Activated B cell treated with CpG ODN at 0.5 μM for 24 hours (primary cell): ENCODE measurements at regions not wholly inside any gene's neighbourhood (a gene's known extent, or its start where the extent isn't known, plus 50 kb on each side); places are given as distances from the start of the nearest gene placed in this dataset.

Experiments
- ATAC-seq: fragments of 200-7000 bp; cut with Tn5 transposase; one replicate; pipeline ENCODE4 v1.10.0; 2021; ENCODE audit warnings: low read depth, mild to moderate bottlenecking, moderate library complexity
- CTCF ChIA-PET: fragments of 350-600 bp; sonication (Branson Sonifier 250); formaldehyde crosslinking; loops from one replicate; lab custom pipeline; 2021; ENCODE audit warnings: antibody characterized with exemption; lab: Charles Lee
- POLR2A ChIA-PET: fragments of 350-600 bp; sonication (Branson Sonifier 250); formaldehyde crosslinking; loops from one replicate; lab custom pipeline; 2021; ENCODE audit warnings: antibody characterized with exemption; lab: Charles Lee
- DNase-seq: peaks from one replicate; pipeline ENCODE4 v3.0.0; 2022
- H3K27ac Mint-ChIP-seq: one replicate; pipeline ENCODE4 v1.8.0; 2020; ENCODE audit warnings: mixed read lengths
- H3K27me3 Mint-ChIP-seq: one replicate; pipeline ENCODE4 v1.8.0; 2021; ENCODE audit warnings: mixed read lengths
- H3K36me3 Mint-ChIP-seq: one replicate; pipeline ENCODE4 v1.8.0; 2021; ENCODE audit warnings: low read depth, mixed read lengths
- H3K4me1 Mint-ChIP-seq: one replicate; pipeline ENCODE4 v1.8.0; 2021; ENCODE audit warnings: mixed read lengths
- H3K4me3 Mint-ChIP-seq: one replicate; pipeline ENCODE4 v1.8.0; 2020; ENCODE audit warnings: mild to moderate bottlenecking, mixed read lengths
- H3K9me3 Mint-ChIP-seq: one replicate; pipeline ENCODE4 v1.8.0; 2020; ENCODE audit warnings: mixed read lengths
- CTCF ChIP-seq: fragments of 200-600 bp; IDR thresholded peaks from one replicate; pipeline ENCODE4 v1.8.0; 2022; ENCODE audit warnings: antibody characterized with exemption, mild to moderate bottlenecking
- intact Hi-C: fragments of 100-400 bp; cut with micrococcal nuclease; formaldehyde crosslinking; loops from one replicate; pipeline ENCODE4 v1.15.1; 2024

DNA sequence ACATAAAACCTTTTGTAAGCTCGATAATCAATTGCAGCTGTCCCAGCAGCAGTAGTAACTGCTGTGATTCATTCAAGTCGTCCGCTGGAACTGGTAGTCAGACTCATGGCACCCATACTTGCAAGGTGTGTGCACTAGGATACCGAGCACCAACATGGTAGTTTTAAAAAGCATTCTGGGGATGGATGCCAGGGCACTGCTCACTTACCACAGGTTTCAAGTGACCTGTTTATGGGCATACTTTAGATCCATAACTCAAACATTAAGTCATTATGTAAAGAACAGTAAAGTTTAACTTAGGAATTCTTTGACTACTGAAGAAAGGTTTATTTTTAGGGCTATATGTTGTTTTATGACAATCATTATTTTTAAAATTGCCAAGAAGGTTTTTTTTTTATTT, 2277.6 kb downstream of the MAT2B start:
- no peaks in the 10 kb centered on the region for H3K4me1 Mint-ChIP-seq
- H3K36me3 Mint-ChIP-seq: no peaks in the 10 kb centered on the region
- TF ChIP-seq CTCF: no peak
- H3K4me3 Mint-ChIP-seq: no peak overlapping the region
- CTCF ChIA-PET: no interaction called here
- no peak for DNase-seq
- H3K9me3 Mint-ChIP-seq: peaks cover 9% of the 10 kb centered on the region
- ATAC-seq: no peak
- no peak overlapping the region for H3K27ac Mint-ChIP-seq
- intact Hi-C loops: no loop called here
- POLR2A ChIA-PET: no interaction called here
- H3K27me3 Mint-ChIP-seq: no peaks in the 10 kb centered on the region

GRCh38 chr5:165786073-165786472, 2280.7 kb downstream of the MAT2B start:
- no peak overlapping the region for H3K27ac Mint-ChIP-seq
- no peak overlapping the region for H3K4me3 Mint-ChIP-seq
- ATAC-seq (no peak), DNase-seq (no peak)
- POLR2A ChIA-PET: no interaction called here
- H3K27me3 Mint-ChIP-seq: no peaks in the 10 kb centered on the region
- no peak for TF ChIP-seq CTCF
- H3K36me3 Mint-ChIP-seq: no peaks in the 10 kb centered on the region
- peaks cover 9% of the 10 kb centered on the region for H3K9me3 Mint-ChIP-seq
- CTCF ChIA-PET: no interaction called here
- intact Hi-C loops: no loop called here
- no peaks in the 10 kb centered on the region for H3K4me1 Mint-ChIP-seq

DNA sequence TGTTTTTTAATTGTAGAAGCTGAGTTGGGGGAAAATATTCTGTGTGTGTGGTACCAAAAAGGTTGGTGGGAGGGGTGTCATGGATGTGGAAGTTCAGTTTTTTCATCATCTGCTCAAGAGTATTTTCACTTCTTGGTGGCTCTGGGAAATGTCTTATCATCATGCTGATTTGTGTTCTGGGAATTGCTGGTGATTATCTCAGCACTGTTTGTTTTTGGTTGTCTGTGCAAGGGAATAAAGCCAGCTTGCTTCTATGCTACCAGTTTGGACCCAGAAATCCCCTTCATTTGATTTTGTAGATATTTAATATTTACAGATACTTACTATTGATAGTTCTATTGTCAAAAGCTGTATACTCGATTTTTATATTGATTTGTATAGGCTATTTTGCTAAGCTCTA, 2289.7 kb downstream of the MAT2B start:
- DNase-seq (no peak), ATAC-seq (no peak)
- peaks cover 7% of the 10 kb centered on the region for H3K9me3 Mint-ChIP-seq
- H3K36me3 Mint-ChIP-seq: no peaks in the 10 kb centered on the region
- ChIA-PET POLR2A (no interaction called here), CTCF (no interaction called here)
- H3K27ac Mint-ChIP-seq: no peak overlapping the region
- TF ChIP-seq CTCF: no peak
- H3K4me3 Mint-ChIP-seq: no peak overlapping the region
- intact Hi-C loops: no loop called here
- H3K27me3 Mint-ChIP-seq: no peaks in the 10 kb centered on the region
- no peaks in the 10 kb centered on the region for H3K4me1 Mint-ChIP-seq

GRCh38 chr5:165805756-165806155, 2300.3 kb downstream of the MAT2B start:
- ATAC-seq: no peak
- intact Hi-C loops: no loop called here
- TF ChIP-seq CTCF: no peak
- DNase-seq: no peak
- Mint-ChIP-seq H3K27ac (no peak overlapping the region), H3K4me3 (no peak overlapping the region), H3K27me3 (no peaks in the 10 kb centered on the region), H3K36me3 (no peaks in the 10 kb centered on the region), H3K4me1 (no peaks in the 10 kb centered on the region), H3K9me3 (peaks cover 3% of the 10 kb centered on the region)
- ChIA-PET POLR2A (no interaction called here), CTCF (no interaction called here)

DNA sequence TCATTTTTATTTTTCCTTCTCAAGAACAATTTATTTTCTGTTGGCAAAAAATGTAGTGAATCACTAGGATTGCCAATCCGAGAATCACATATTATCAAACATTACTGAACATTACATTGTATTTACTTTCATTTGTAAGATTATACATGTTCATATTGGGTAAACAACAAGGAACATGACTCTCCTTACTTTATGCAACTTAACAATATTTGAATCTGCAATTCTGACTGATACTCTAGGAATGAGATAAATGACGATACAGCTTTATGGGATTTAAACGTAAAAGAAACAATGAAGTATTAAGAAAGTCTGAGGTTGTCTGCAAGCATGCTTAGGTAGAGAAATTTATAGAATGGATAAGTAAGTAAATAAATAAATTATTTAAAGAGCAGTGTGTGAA, 2302.9 kb downstream of the MAT2B start:
- H3K36me3 Mint-ChIP-seq: no peaks in the 10 kb centered on the region
- no peak for TF ChIP-seq CTCF
- no peak overlapping the region for H3K4me3 Mint-ChIP-seq
- no peaks in the 10 kb centered on the region for H3K27me3 Mint-ChIP-seq
- H3K9me3 Mint-ChIP-seq: peaks cover 3% of the 10 kb centered on the region
- no peak for DNase-seq
- intact Hi-C loops: no loop called here
- ATAC-seq: no peak
- H3K4me1 Mint-ChIP-seq: no peaks in the 10 kb centered on the region
- CTCF ChIA-PET: no interaction called here
- POLR2A ChIA-PET: no interaction called here
- no peak overlapping the region for H3K27ac Mint-ChIP-seq
